Prostate gland (tissue), 2 donors: ENCODE measurements at regions not wholly inside any gene's neighbourhood (a gene's known extent, or its start where the extent isn't known, plus 50 kb on each side); places are given as distances from the start of the nearest gene placed in this dataset.

Experiments used
- DNase-seq: peaks from one replicate; pipeline ENCODE4 v3.0.0-alpha.2; 2019; ENCODE audit warnings: low spot score
- H3K27ac ChIP-seq, 2 donors: fragments of 200-600 bp; sonication (generic); 2 replicates each; pipeline ENCODE4 v1.5.1; 2017 to 2019
- H3K27me3 ChIP-seq: fragments of 200-600 bp; sonication (generic); replicated peaks from 2 replicates; pipeline ENCODE4 v1.5.1; 2019; ENCODE audit not compliant: insufficient read depth
- H3K36me3 ChIP-seq, 2 donors: fragments of 200-600 bp; sonication (generic); 1 replicate in 1 of 2; 2 replicates in 1 of 2; pipeline versions ENCODE4 v1.5.1 to v1.8.1; 2017 to 2019
- H3K4me1 ChIP-seq: fragments of 200-600 bp; sonication (generic); replicated peaks from 2 replicates; pipeline ENCODE4 v1.5.1; 2019
- H3K4me3 ChIP-seq, 2 donors: fragments of 200-600 bp; sonication (generic); 2 replicates each; pipeline ENCODE4 v1.5.1; 2017 to 2019
- H3K9me3 ChIP-seq: fragments of 200-600 bp; sonication (generic); 2 replicates; pipeline ENCODE4 v1.5.1; 2017
- POLR2A ChIP-seq: fragments of 450-650 bp; IDR thresholded peaks from one replicate; pipeline ENCODE4 v1.6.1; 2016; ENCODE audit warnings: antibody characterized with exemption, mild to moderate bottlenecking
- POLR2AphosphoS5 ChIP-seq: sonication (generic); formaldehyde crosslinking; IDR thresholded peaks from one replicate; pipeline ENCODE4 v1.6.1; 2017; ENCODE audit warnings: antibody characterized with exemption
- WGBS: methylation state at CpG from one replicate; pipeline ENCODE4 v1.1.5; 2018; 5-methylcytosine and 5-hydroxymethylcytosine counted together
- intact Hi-C: fragments of 100-400 bp; cut with DNase I; formaldehyde crosslinking; loops from one replicate; pipeline ENCODE4 v1.14.2; 2022
- TF ChIP-seq, protein P1 (sequence below), 4 experiments: fragments of 200-600 bp in 2 of 4; fragments of 450-650 bp in 2 of 4; sonication (generic) in 2 of 4; IDR thresholded peaks; 1 replicate in 3 of 4; 2 replicates in 1 of 4; pipeline ENCODE4 v1.5.1; 2016 to 2019; ENCODE audit warnings: antibody characterized with exemption in 4 of 4, mild to moderate bottlenecking in 2 of 4, moderate library complexity in 2 of 4

DNA sequence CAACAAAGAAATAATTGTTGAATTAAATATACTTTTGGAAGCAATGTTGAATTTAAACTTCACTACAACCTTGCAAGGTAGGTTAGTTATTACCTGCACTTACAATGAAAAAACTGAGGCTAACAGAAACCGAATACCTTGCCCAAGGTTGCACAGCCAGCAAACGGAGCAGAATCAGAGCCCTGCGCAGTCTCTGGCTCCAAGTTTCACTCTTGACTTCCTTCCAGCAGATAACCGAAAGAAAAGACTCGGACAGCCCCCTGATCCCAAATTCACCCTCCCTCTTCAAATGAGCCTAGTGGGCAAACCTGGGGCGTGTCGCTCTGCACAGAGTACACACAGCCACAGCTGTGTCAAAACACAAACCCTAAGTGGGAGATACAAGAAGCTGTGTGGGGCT is 72.1 kb upstream of the FOXQ1 start:
- H3K4me3 ChIP-seq, result no peak overlapping the region
- H3K9me3 ChIP-seq, result no peaks in the 10 kb centered on the region
- no peak overlapping the region for H3K27ac ChIP-seq
- H3K36me3 ChIP-seq, result no peaks in the 10 kb centered on the region
- TF ChIP-seq, protein P1, sequence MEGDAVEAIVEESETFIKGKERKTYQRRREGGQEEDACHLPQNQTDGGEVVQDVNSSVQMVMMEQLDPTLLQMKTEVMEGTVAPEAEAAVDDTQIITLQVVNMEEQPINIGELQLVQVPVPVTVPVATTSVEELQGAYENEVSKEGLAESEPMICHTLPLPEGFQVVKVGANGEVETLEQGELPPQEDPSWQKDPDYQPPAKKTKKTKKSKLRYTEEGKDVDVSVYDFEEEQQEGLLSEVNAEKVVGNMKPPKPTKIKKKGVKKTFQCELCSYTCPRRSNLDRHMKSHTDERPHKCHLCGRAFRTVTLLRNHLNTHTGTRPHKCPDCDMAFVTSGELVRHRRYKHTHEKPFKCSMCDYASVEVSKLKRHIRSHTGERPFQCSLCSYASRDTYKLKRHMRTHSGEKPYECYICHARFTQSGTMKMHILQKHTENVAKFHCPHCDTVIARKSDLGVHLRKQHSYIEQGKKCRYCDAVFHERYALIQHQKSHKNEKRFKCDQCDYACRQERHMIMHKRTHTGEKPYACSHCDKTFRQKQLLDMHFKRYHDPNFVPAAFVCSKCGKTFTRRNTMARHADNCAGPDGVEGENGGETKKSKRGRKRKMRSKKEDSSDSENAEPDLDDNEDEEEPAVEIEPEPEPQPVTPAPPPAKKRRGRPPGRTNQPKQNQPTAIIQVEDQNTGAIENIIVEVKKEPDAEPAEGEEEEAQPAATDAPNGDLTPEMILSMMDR (IDR thresholded peaks at IDR 0.05), result no peak
- no peaks in the 10 kb centered on the region for H3K27me3 ChIP-seq
- 90% methylated on average over 7 of the region's 7 CpGs for WGBS
- no peak for DNase-seq
- intact Hi-C loops, result no loop called here
- H3K4me1 ChIP-seq, result no peaks in the 10 kb centered on the region

DNA sequence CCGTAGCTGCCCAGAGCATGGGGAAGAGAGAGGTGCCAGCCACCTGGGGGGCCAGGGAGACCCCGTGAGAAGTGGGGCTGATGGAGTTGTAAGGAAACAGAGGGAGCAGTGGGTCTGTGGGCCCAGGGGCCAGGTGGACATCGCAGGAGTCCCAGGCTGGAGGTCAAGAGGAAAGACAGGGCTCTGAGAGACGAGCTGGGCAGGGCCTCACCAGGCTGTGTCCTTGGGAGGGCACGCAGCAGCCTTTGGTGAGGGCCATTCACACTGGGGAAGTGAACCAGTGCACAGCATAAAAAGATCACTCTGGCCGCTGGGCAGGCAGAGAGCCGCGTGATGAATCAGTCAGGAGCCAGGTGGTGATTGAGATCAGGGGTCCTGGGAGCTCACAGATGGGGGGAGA is 73.9 kb upstream of the FOXQ1 start:
- no peak for DNase-seq
- no peak overlapping the region for H3K27ac ChIP-seq
- no peak overlapping the region for H3K4me3 ChIP-seq
- no peaks in the 10 kb centered on the region for H3K9me3 ChIP-seq
- no peaks in the 10 kb centered on the region for H3K27me3 ChIP-seq
- intact Hi-C loops, result no loop called here
- H3K4me1 ChIP-seq, result no peaks in the 10 kb centered on the region
- no peaks in the 10 kb centered on the region for H3K36me3 ChIP-seq
- WGBS, result 84% methylated on average over 8 of the region's 8 CpGs
- no peak for TF ChIP-seq POLR2A
- TF ChIP-seq POLR2AphosphoS5, result no peak
- TF ChIP-seq, protein P1 (IDR thresholded peaks at IDR 0.05), result no peak

DNA sequence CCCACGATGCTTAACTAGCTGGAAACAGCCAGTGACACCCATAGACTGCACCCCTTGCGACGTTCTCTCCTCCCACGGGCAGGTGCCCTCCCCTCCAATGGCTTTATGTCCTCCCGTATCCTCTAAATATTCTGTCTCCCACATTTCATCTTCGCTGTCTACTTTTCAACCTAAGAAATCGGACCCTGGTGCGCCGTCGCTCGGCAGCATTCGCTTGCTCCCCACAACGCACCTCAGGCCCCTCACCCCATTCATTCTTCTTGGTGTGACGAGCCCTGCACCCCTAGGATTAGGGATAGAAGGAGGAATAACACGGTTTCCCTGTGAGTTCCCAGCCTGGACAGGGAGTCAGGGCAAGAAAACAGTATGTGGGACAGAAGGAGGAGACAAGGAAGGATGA is 74.3 kb upstream of the FOXQ1 start:
- TF ChIP-seq, protein P1 (IDR thresholded peaks at IDR 0.05), result no peak
- TF ChIP-seq POLR2A (no peak), POLR2AphosphoS5 (no peak)
- WGBS, result 92% methylated on average over 15 of the region's 15 CpGs
- Histone ChIP-seq H3K36me3 (no peaks in the 10 kb centered on the region), H3K27me3 (no peaks in the 10 kb centered on the region), H3K9me3 (no peaks in the 10 kb centered on the region), H3K4me1 (no peaks in the 10 kb centered on the region), H3K4me3 (no peak overlapping the region), H3K27ac (no peak overlapping the region)
- no peak for DNase-seq
- intact Hi-C loops, result no loop called here

DNA sequence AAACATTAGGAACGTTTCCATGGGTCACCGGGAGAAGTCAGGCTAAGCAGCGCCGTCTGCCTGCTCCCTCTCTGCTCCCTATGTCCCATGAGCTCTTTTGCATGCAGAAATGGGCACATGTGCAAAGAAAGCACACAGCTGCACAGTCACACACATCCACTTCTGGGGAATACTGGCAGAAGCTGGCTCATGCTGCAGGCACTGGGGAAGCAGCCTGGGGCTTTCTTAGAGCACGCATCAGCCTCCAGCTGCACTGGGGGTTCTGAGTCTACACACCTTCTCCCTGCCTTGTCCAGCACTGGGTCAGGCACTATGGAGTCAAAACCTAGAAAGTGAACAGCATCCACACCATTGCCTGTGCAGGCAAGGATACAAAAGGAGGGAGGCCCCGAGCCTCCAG is 76.1 kb upstream of the FOXQ1 start:
- 78% methylated on average over 6 of the region's 6 CpGs for WGBS
- intact Hi-C loops, result no loop called here

DNA sequence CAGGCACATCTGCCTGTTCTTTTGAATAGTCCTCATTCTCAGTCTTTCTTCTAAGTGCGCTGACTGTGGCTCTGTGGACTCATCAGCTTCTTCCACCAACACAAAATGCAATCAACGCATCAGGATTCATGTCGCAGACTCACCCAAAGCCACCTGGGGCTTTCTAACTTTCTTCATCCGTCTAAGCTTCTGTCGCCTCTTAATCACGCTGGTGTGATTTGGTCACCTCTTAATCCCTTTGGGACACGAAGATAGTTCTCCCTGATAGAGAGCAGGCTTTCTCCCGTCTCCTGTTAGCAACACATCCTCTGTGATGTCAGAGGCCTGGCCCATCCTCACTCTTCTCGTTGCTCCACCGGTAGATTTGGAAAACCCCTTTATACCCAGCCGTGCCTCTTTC is 78.0 kb upstream of the FOXQ1 start:
- intact Hi-C loops, result no loop called here
- no peak for TF ChIP-seq POLR2AphosphoS5
- TF ChIP-seq, protein P1 (IDR thresholded peaks at IDR 0.05), result no peak
- no peak for TF ChIP-seq POLR2A
- Histone ChIP-seq H3K9me3 (no peaks in the 10 kb centered on the region), H3K27ac (no peak overlapping the region), H3K27me3 (no peaks in the 10 kb centered on the region), H3K4me1 (no peaks in the 10 kb centered on the region), H3K36me3 (no peaks in the 10 kb centered on the region), H3K4me3 (no peak overlapping the region)
- no peak for DNase-seq
- WGBS, result 90% methylated on average over 11 of the region's 11 CpGs

More for the DNA sequence above, 76.1 kb upstream of the FOXQ1 start:
- no peak for TF ChIP-seq POLR2AphosphoS5
- TF ChIP-seq, protein P1 (IDR thresholded peaks at IDR 0.05), result no peak
- TF ChIP-seq POLR2A, result no peak
- Histone ChIP-seq H3K36me3 (no peaks in the 10 kb centered on the region), H3K27ac (no peak overlapping the region), H3K4me1 (no peaks in the 10 kb centered on the region), H3K4me3 (no peak overlapping the region), H3K27me3 (no peaks in the 10 kb centered on the region), H3K9me3 (no peaks in the 10 kb centered on the region)
- DNase-seq, result no peak
